ENCODE measurements at regions not wholly inside any gene's neighbourhood (a gene's known extent, or its start where the extent isn't known, plus 50 kb on each side); places are given as distances from the start of the nearest gene placed in this dataset.
"Not testable (repeated sequence)": the region's sequence is repeated elsewhere in the genome, so short reads cannot be mapped to it uniquely, and the experiment has no call there.

DNA sequence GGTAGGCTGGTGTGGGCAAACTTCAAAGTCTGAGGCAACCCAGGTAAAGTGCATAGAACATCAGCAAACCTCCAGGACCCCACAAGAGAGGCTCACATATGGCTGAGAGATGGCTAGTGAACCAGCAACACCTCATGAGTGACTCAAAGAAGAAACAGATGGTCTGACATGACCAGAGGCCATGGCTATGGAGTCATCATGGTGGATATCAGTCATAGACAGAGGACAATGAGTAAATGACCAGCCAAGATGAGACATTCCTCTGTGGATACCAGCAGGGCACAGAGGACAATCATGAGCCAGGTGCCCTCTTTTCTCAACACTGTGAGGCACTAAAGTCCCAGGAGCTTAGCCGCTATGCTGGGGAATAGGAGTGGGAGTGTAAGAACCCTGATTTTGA lies 180.8 kb downstream of the RASEF start:
- no peak for DNase-seq (ENCODE audit: low spot score in 2 of 2, unreplicated experiment in 2 of 2)
- H3K4me1 Mint-ChIP-seq = peaks cover 15% of the 10 kb centered on the region

DNA sequence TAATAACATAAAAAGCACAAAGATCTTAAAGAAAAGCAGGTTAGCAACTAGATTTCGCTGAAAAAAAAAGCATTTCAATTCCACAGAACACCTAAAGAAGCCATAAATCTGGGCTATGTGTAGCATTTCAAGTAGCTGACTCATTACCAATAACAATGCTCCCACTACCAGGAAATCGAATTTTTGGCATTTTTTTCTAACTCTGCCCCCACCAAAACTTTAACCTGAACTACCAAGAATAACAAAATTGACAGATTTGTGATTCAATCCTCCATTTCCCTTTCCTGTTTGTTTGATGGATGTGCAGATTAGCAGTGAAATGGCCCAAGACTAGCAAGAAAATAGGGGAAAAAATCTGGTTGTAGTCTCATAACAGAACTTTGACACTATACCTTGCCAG lies 180.2 kb downstream of the RASEF start:
- Mint-ChIP-seq H3K4me1 (peaks cover 15% of the 10 kb centered on the region), H3K36me3 (no peaks in the 10 kb centered on the region), H3K27ac (no peak overlapping the region), H3K4me3 (no peak overlapping the region), H3K27me3 (ENCODE audit: low read depth) (peaks cover 8% of the 10 kb centered on the region), H3K9me3 (peaks cover 4% of the 10 kb centered on the region)
- no peak for DNase-seq (ENCODE audit: low spot score in 2 of 2, unreplicated experiment in 2 of 2)
- TF ChIP-seq, protein P1, sequence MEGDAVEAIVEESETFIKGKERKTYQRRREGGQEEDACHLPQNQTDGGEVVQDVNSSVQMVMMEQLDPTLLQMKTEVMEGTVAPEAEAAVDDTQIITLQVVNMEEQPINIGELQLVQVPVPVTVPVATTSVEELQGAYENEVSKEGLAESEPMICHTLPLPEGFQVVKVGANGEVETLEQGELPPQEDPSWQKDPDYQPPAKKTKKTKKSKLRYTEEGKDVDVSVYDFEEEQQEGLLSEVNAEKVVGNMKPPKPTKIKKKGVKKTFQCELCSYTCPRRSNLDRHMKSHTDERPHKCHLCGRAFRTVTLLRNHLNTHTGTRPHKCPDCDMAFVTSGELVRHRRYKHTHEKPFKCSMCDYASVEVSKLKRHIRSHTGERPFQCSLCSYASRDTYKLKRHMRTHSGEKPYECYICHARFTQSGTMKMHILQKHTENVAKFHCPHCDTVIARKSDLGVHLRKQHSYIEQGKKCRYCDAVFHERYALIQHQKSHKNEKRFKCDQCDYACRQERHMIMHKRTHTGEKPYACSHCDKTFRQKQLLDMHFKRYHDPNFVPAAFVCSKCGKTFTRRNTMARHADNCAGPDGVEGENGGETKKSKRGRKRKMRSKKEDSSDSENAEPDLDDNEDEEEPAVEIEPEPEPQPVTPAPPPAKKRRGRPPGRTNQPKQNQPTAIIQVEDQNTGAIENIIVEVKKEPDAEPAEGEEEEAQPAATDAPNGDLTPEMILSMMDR (IDR thresholded peaks at IDR 0.05; ENCODE audit: unreplicated experiment) = no peak

More for the DNA sequence above, 180.8 kb downstream of the RASEF start:
- TF ChIP-seq, protein P1 (IDR thresholded peaks at IDR 0.05; ENCODE audit: unreplicated experiment) = no peak
- Mint-ChIP-seq H3K27me3 (ENCODE audit: low read depth) (peaks cover 8% of the 10 kb centered on the region), H3K27ac (no peak overlapping the region), H3K36me3 (no peaks in the 10 kb centered on the region), H3K4me3 (no peak overlapping the region), H3K9me3 (peaks cover 4% of the 10 kb centered on the region)

DNA sequence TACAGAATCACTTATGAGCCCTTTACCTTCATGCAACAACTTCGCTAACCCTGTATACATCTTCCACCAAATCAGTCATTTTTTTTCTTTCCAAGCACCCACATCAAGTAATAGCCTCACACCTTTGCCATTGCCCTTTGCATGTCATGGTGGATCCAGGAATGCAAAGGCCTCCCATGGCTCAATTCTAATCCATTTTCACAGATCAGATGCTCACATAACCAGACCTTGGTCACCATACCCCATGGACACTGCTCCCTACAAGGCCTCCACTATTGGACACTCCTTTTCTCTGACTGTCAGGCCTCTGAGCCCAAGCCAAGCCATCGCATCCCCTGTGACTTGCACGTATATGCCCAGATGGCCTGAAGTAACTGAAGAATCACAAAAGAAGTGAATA lies 179.5 kb downstream of the RASEF start:
- no peak for DNase-seq (ENCODE audit: low spot score in 2 of 2, unreplicated experiment in 2 of 2)
- TF ChIP-seq, protein P1 (IDR thresholded peaks at IDR 0.05; ENCODE audit: unreplicated experiment) = no peak
- peaks cover 8% of the 10 kb centered on the region for H3K27me3 Mint-ChIP-seq (ENCODE audit: low read depth)
- H3K36me3 Mint-ChIP-seq = no peaks in the 10 kb centered on the region
- H3K27ac Mint-ChIP-seq = no peak overlapping the region
- H3K4me3 Mint-ChIP-seq = no peak overlapping the region
- H3K9me3 Mint-ChIP-seq = peaks cover 4% of the 10 kb centered on the region
- H3K4me1 Mint-ChIP-seq = peaks cover 15% of the 10 kb centered on the region

DNA sequence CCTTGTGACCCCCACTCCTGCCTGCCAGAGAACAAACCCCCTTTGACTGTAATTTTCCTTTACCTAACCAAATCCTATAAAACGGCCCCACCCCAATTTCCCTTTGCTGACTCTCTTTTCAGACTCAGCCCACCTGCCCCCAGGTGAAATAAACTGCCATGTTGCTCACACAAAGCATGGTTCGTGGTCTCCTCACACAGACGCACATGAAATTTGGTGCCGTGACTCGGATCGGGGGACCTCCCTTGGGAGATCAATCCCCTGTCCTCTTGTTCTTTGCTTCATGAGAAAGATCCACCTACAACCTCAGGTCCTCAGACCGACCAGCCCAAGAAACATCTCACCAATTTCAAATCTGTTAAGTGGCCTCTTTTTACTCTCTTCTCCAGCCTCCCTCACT lies 179.0 kb downstream of the RASEF start:
- H3K36me3 Mint-ChIP-seq; H3K27me3 Mint-ChIP-seq (ENCODE audit: low read depth); DNase-seq (ENCODE audit: low spot score in 2 of 2, unreplicated experiment in 2 of 2); H3K9me3 Mint-ChIP-seq; H3K4me3 Mint-ChIP-seq; H3K27ac Mint-ChIP-seq: not testable (repeated sequence)
- peaks cover 15% of the 10 kb centered on the region for H3K4me1 Mint-ChIP-seq

DNA sequence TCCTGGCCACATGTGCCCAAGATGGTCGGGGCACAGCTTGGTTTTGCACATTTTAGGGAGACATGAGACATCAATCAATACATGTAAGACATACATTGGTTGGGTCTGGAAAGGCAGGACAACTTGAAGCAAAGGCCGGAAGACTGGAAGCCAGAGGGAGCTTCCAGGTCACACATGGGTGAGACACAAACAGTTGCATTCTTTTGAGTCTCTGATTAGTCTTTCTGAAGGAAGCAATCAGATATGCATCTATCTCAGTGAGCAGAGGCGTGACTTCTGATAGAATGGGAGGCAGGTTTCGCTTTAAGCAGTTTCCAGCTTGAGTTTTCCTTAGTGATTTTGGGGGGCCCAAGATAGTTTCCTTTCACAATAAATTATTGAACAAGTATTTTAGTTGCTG lies 172.5 kb downstream of the RASEF start:
- TF ChIP-seq, protein P1 (IDR thresholded peaks at IDR 0.05; ENCODE audit: unreplicated experiment) = no peak
- Mint-ChIP-seq H3K9me3 (no peaks in the 10 kb centered on the region), H3K4me1 (peaks cover 3% of the 10 kb centered on the region), H3K4me3 (no peak overlapping the region), H3K36me3 (no peaks in the 10 kb centered on the region), H3K27me3 (ENCODE audit: low read depth) (peaks cover under 1% of the 10 kb centered on the region), H3K27ac (no peak overlapping the region)
- no peak for DNase-seq (ENCODE audit: low spot score in 2 of 2, unreplicated experiment in 2 of 2)

DNA sequence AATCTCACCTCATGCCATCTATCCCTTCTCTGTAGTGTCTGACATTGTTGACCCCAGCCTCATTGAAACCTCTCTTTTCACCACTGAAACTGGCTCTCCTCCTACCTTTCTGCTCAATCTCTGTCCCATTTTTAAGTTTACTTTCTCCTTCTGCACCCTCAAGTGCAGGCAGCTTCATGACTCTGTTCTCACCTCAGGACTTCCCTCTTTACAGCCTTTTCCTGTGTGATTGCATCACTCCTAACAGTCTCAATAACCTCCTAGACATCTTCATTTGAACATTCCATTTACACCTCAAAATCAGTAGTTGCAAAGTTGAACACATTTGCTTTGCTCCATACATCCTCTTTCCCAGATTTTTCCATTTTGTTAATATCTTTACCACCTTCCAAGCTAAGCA lies 172.1 kb downstream of the RASEF start:
- Mint-ChIP-seq H3K4me3 (no peak overlapping the region), H3K9me3 (no peaks in the 10 kb centered on the region), H3K4me1 (peaks cover 3% of the 10 kb centered on the region), H3K36me3 (no peaks in the 10 kb centered on the region), H3K27me3 (ENCODE audit: low read depth) (no peaks in the 10 kb centered on the region), H3K27ac (no peak overlapping the region)
- TF ChIP-seq, protein P1 (IDR thresholded peaks at IDR 0.05; ENCODE audit: unreplicated experiment) = no peak
- no peak for DNase-seq (ENCODE audit: low spot score in 2 of 2, unreplicated experiment in 2 of 2)

Data from mesothelial cell of epicardium (in vitro differentiated cells).